ENCODE measurements at regions not wholly inside any gene's neighbourhood (a gene's known extent, or its start where the extent isn't known, plus 50 kb on each side); places are given as distances from the start of the nearest gene placed in this dataset.

DNA sequence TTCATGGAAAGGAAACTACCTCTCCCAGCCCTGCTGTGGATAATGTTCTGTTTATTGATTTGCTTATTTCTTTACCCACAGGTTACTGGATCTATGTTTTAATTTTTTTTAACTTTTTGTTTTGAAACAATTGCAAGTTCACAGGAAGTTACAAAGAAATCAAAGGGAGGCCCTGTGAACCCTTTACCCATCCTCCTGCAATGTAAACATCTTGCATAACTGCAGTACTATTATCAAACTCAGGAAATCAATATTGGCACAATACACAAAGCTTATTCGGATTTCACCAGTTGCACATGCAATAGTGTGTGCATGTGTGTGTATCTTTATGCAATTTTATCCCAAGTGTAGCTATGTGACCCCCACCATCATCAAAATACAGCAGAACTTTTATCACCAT lies 398.0 kb downstream of the BTBD3 start:
- intact Hi-C loops (cut with DNase I): no loop called here
- DNase-seq (ENCODE audit: low spot score): no peak

DNA sequence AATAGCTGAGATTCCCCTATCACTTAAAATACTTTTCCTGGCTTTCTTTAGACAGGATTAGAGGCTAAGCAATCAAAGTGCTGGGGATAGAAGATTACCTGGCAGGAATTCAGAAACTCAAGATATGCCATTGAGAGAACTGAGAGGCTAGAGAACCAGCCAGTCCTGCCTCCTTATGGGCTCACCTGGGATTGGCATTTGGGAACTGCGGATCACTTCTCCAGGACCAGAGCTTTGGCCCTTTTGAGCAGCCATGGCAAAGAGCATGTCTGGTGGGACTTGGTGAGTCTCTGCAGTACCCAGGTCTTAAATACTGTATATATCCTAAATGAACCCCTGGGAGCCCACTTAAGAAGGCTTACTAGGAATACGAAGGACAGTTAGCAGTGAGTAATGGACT lies 399.1 kb downstream of the BTBD3 start:
- intact Hi-C loops (cut with DNase I): no loop called here

DNA sequence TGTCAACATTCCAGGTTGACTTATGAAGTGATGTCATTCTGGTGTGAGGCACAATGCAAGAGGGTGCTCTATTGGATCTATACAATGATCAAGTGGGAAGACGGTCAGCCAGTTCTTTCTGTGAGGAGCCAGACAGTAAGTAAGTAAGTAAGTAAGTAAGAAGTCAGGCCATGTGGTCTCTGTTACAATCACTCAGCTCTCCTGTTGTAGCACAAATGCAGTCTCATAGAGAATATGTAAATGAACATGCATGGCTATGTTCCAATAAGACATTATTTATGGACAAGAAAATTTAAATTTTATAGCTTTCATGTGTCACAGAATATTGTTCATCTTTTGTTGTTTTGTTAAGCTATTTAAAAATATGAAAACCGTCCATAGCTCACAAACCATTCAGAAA lies 399.7 kb downstream of the BTBD3 start:
- intact Hi-C loops (cut with DNase I): no loop called here

More for the DNA sequence above, 399.1 kb downstream of the BTBD3 start:
- DNase-seq (ENCODE audit: low spot score): no peak

DNA sequence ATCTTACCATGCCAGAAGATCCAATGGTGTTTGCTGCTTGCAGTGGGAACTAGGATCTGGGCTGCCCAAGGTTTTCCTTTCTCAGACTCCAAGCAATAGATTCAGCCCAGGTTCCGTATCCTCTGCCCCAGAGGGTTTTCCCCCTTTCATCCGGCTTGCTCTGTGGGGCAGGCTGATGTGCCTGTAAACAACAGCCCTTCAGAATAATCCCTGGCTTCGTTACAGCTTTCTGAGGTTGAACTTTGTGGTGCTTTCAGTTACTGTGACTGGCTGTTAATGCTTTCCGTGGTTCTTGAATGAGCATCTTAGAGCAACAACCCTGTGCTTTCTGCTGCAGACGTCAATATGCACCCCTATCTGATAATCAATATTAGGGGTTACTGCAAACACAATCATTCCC lies 400.4 kb downstream of the BTBD3 start:
- no peak for DNase-seq (ENCODE audit: low spot score)

More for the DNA sequence above, 399.7 kb downstream of the BTBD3 start:
- DNase-seq (ENCODE audit: low spot score): no peak

DNA sequence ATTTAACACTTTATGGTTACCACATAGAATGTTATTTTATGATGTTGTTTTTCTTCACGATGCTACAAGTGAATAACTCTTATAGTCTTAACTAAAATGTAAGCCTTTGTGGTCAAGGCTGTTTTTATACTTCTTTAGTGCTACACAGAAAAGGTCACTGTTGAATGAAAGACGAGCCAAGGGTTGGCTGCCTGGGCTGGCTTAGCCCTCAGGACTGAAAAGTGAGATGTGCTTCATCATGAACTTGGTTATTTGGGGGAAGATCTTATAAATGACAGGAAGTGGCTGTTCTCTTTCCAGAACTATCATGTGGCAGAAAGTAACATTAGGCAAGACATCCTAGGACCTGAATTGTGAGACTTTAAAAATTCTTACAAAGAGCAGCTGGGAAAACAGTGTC lies 404.0 kb downstream of the BTBD3 start:
- no peak for DNase-seq (ENCODE audit: low spot score)
- intact Hi-C loops (cut with DNase I): loop anchor here in 1 of 2 donors (10.0 kb wide), 1 partner anchor 47 kb away; no protein-coding TSS in a partner anchor

More for the DNA sequence above, 400.4 kb downstream of the BTBD3 start:
- intact Hi-C loops (cut with DNase I): no loop called here

DNA sequence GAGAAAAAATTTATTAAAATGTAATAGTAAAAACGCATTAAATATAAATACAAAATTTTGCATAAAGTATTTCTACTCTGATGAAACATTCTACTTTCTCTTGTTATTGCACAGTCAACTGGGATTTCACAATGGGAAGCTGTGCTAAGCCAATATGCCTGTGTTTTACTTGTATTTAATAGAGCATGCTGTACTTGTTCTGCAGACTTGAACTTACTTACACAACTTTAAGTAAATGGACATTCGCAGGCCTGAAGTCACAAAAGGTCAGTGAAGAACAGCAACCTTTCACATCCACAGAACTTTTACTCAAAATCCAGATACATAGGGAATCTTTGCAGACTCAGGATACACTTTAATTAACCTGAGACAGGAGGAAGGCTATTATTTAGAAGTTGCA lies 409.5 kb downstream of the BTBD3 start:
- intact Hi-C loops (cut with DNase I): loop anchor here in 1 of 2 donors (10.0 kb wide), 1 partner anchor 52 kb away; no protein-coding TSS in a partner anchor
- no peak for DNase-seq (ENCODE audit: low spot score)

DNA sequence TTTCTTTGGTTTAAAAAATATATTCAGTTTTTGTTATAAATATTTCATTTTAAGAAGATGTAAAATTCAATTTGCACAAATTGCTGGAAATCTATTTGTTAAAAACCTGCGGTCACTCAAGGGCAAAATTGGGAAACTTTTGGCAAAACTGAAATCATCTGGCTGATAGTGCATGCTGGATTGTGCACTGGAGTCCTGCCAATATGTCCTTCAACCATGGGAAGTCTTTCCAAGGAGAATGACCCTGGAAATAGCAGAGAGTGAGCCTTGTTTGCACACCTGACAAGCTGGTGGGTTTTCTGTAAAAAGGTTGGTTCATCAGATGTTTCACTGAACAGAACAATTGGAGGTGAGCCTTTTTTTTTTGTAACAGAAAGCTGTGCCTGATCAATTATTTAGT lies 413.5 kb downstream of the BTBD3 start:
- intact Hi-C loops (cut with DNase I): no loop called here
- no peak for DNase-seq (ENCODE audit: low spot score)

DNA sequence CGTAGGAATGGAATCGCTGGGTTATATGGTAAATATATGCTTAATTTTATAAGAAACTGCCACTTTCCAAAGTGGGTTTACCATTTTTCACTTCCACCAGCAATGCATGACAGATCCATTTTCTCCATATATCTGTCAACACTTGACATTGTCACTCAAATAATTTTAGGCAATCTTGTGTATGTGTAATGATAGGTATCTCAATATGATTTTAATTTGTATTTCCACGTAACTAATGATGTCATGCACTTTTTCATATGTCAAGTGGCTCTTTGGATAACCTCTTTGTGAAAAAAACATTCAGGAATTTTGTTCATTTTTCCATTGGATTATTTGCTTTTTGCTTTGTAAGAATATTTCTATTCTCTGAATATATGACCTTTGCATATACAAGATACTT lies 419.9 kb downstream of the BTBD3 start:
- no peak for DNase-seq (ENCODE audit: low spot score)
- intact Hi-C loops (cut with DNase I): no loop called here

DNA sequence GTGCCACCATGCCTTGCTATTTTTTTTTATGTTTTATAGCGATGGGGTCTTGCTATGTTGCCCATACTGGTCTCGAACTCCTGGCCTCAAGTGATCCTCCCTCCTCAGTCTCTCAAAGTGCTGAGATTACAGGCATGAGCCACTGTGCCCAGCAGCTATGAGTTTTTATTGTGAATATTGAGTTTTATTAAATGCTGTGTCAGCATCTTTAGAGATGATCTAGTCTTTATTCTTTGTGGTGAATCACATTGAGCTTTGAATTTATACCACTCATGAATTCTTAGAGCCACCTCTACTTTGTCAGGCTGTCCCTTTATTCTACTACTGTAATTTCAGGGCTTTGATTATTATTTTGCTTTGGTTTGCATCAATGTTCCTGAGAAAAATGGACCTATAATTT lies 428.3 kb downstream of the BTBD3 start:
- intact Hi-C loops (cut with DNase I): no loop called here
- no peak for DNase-seq (ENCODE audit: low spot score)

DNA sequence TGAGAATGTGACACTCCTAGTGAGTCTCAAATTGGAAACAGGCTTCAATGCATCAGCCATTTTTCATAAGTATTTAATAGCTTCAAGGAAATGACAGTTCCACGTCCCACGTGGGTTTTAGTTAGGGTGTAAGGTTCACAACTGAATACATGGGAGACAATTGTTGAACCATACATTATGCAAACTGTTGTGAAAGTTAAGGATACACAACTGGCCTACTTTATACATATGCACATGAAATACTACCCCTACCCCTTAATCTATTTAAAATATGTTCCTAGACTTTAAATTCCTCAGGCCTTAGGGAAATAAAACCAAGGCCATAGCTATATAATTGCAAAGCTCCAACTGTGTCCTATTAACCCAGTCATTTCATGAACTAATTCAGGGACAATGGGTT lies 436.1 kb downstream of the BTBD3 start:
- DNase-seq (ENCODE audit: low spot score): no peak
- intact Hi-C loops (cut with DNase I): no loop called here

DNA sequence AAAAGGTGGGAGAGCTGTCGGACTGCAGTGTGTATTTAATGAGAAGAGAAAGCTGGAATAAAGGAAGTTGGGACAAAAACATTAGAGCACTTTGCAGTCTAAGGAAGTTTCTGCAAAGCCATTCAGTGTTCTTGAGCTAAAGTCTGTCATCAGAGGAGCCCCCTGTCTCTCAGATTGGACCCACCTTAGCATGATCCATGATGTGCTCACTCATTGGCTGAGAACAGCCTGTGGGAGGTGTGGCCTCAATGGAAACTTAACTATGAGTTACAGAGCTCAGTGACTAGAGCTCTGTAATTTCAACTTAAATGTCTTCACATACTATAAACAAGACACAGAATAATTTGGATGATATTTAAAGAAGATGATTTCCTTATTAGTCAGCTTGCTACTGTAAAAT lies 437.0 kb downstream of the BTBD3 start:
- DNase-seq (ENCODE audit: low spot score): no peak
- intact Hi-C loops (cut with DNase I): no loop called here

DNA sequence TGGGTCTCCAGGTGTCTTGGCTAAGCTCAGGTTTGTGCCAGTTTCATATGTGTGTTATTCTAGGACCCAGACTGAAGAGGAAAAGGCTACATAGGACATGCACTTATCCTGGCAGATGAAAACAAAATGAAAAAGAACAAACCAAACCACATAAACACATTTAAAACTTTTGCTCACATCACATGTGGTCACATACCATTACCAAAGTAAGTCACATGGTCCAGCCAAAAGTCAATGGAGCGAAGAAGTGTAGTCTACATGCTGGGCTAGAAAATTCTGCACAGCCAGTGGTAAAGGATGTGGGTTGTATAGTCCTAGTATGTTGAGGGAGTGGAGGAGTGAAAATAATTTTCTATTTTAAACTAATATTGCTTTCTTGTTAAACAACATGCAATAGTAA lies 437.5 kb downstream of the BTBD3 start:
- no peak for DNase-seq (ENCODE audit: low spot score)
- intact Hi-C loops (cut with DNase I): no loop called here

DNA sequence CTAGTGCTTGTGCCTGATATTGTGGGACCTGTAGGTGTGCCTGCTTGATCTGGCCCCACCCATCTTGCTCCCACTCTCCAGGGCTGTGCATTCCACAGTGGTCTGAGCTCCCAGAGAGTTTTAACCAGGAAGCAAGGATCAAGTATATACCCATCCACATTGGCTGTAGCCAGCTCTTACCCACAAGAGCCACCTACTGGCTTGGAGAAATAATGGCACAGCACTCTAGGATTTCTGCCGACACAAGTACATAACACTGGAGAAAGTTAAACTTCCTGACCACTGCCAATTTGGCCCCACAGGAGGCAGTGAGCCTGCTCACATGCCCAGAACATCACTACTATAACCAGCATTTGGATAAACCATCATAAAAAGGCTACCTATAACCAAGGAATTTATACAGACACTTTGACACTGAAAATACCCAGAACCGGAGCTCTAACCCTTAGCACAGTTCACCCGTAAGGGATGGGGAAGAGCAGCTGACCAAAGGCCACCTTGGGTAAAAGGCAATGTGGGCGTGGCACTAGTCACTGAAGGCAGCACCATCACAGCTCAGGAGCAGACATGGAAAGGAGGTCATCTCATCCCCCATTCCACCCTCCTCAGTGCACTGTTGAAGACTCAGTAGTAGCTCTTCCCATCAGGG lies 440.4 kb downstream of the BTBD3 start:
- no peak for DNase-seq (ENCODE audit: low spot score)
- intact Hi-C loops (cut with DNase I): no loop called here

DNA sequence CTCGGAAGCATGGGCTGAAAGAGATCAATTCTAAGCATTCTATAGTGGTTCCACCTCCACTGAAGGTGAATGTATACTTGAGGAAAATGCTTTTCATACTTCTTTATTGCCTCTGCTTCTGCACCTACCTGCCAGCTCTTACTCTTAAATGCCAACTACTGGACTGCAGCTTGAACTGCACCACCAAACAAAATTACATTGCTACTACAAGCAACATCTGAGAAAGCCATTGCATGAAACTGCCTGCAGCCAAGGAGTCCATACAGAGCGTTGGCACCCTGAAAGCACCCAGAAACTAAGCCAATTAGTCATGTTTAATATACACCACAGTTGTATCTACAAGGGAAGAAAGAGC lies 440.9 kb downstream of the BTBD3 start:
- no peak for DNase-seq (ENCODE audit: low spot score)
- intact Hi-C loops (cut with DNase I): no loop called here

DNA sequence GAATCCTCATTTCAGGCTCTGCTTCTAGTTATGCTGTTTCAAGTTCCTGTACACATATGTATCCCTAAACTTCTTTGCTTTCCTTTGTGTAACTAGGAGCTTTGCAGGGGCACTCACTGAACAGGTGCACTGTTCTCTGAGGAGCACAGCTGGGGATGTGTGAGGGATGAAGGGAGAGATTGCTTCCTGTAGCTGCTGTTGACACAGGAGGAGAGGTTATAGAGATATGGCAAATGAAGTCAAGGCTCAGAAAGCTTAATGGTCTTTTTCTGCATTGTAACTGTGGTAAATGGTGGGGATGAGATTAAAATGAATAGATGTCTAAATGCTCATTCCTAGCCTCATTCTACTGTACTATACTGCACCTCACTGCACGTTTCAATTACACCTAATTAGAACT lies 454.3 kb downstream of the BTBD3 start:
- intact Hi-C loops (cut with DNase I): no loop called here
- no peak for DNase-seq (ENCODE audit: low spot score)

DNA sequence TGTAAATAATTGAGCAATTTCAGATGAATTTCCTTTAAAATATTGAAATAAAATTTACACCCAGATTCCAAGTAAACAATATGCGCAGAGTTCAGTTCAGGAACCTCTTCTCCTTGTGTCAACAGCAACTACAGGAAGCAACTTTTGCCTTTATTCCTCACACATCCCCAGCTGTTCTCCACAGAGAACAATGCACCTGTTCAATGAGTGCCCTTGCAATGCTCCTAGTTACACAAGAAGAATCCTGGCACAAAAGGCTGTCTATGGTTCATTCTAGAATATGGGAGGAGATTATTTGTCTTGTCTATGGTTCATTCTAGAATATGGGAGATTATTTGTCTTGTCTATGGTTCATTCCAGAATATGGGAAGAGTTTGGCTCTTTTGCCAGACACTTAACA lies 454.9 kb downstream of the BTBD3 start:
- DNase-seq (ENCODE audit: low spot score): no peak
- intact Hi-C loops (cut with DNase I): no loop called here

DNA sequence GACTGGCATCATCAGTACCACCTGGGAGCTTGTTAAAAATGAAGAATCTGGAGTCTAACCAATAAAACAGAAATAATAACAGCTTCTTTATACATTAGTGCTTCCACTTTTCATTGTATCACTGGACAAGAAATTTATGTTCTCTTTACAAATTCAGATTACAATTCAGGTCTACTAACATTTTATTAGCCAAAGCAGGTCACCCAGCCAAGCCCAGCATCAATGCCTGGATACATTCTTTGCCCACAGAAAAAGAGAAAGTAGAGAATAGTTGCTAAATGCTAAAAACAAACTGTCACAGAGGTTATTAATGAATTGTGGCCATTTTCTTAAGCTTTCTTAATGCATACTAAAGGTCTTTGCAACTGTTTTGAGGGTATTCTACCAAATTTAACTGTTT lies 458.3 kb downstream of the BTBD3 start:
- intact Hi-C loops (cut with DNase I): no loop called here
- no peak for DNase-seq (ENCODE audit: low spot score)

DNA sequence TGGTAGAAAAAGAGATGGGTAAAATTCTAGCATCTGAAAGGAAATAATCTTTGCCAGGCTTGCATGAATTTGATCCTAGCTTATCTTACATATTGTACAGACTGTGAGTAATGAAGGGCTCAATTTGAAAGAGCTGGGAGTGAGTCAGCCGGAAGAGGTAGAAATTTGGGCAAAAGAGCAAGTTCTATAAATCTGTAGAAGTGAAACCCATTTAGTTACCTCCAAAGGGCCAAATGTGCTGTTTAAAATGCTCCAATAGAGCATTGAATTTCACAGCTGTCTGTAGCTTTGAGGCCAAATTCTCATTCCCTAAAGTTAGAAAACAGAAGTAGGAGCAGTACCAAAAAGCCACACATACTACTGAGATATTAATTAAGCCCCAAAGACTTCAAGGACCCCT lies 466.1 kb downstream of the BTBD3 start:
- intact Hi-C loops (cut with DNase I): no loop called here
- no peak for DNase-seq (ENCODE audit: low spot score)

DNA sequence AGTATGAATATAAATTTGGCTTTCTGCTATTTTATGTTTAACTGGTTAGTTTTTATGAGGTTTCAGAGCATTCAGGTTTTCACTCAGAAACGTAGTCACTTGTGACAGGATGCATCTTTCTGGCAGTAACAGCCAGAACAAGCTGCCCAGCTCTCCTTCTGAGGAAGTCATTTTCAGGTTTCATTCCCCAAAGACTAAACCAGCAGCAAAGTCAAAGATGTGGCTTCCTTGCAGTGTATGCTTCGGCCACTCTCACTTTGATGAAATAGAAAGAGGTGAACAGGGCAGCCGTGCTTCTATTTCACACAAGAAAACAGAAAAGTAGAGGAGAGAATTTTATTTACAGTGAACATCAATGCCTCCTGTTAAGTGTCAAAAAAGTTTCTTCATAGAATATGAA lies 469.1 kb downstream of the BTBD3 start:
- no peak for DNase-seq (ENCODE audit: low spot score)
- intact Hi-C loops (cut with DNase I): no loop called here

DNA sequence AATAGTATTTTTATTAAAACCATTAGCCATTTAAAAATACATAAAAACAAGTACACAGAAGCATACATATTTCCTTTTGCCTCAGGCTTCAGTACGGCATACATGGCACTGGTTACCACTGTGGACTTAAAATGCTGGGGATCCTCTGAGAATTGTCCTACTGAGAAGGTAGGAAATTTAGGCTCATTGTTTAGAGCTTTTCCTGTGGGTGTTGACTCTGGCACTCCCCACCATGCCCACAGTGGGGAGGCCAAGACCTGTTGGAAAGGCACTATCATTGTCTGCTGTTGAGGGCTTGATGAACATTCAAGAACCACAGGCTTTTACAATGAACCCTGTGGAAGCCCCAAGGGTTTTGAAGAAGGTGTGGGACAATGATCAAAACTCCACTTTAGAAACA lies 473.4 kb downstream of the BTBD3 start:
- no peak for DNase-seq (ENCODE audit: low spot score)
- intact Hi-C loops (cut with DNase I): no loop called here

DNA sequence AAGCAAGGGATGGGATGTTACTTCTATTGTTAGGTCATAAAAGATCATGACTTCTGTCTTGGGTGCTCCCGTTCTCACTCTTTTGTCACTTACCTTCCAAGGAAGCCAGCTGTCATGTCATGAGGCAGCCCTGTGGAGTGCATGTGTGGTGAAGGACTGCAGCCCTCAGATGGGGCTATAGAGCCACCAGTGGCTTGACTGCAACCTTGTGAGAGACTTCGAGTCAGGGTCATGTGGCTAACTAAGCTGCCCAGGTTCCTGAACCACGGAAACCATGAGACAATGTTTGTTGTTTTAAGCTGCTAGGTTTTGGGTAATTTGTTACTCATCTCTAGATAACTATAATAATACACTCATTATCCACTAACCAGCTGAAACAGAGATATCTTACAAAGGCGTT lies 477.1 kb downstream of the BTBD3 start:
- no peak for DNase-seq (ENCODE audit: low spot score)
- intact Hi-C loops (cut with DNase I): no loop called here

DNA sequence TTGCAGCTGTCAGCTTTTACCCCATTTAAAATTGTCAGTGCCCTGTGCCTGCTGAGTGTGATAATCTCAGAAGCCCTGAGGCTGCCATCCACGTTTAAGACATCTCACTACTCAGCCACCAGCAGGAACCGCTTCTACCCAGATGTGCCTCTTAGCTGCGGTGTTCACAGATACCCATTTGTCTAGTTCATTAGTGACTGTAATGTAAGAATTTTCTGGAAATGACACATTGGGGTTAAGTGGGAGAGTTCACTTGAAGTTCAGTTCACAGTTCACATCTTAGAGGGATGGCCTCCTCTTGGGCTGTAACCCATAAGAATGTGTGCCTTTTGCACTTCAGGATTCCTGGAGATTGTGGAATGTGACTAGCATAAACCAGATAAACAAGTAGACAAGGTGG lies 477.7 kb downstream of the BTBD3 start:
- no peak for DNase-seq (ENCODE audit: low spot score)
- intact Hi-C loops (cut with DNase I): no loop called here

Measured in posterior vena cava (tissue), 2 donors.